ENCODE measurements at regions not wholly inside any gene's neighbourhood (a gene's known extent, or its start where the extent isn't known, plus 50 kb on each side); places are given as distances from the start of the nearest gene placed in this dataset.

- no peak for TF ChIP-seq CTCF (conservative IDR thresholded peaks at IDR 0.05 in 1 of 2, IDR thresholded peaks at IDR 0.05 in 1 of 2; ENCODE audit: low read depth in 1 of 2, low read length in 2 of 2)
- TF ChIP-seq EZH2 (IDR thresholded peaks at IDR 0.05; ENCODE audit: low read length, missing control alignments): no peak
Measured at GRCh38 chr1:55529017-55529416, 313.9 kb upstream of the USP24 start.
